HG03571 (cell line): ENCODE measurements at regions not wholly inside any gene's neighbourhood (a gene's known extent, or its start where the extent isn't known, plus 50 kb on each side); places are given as distances from the start of the nearest gene placed in this dataset.

Source experiments
- ATAC-seq: cut with Tn5 transposase; IDR thresholded peaks from one replicate; pipeline ENCODE4 v1.9.1; 2021; ENCODE audit not compliant: unreplicated experiment

DNA sequence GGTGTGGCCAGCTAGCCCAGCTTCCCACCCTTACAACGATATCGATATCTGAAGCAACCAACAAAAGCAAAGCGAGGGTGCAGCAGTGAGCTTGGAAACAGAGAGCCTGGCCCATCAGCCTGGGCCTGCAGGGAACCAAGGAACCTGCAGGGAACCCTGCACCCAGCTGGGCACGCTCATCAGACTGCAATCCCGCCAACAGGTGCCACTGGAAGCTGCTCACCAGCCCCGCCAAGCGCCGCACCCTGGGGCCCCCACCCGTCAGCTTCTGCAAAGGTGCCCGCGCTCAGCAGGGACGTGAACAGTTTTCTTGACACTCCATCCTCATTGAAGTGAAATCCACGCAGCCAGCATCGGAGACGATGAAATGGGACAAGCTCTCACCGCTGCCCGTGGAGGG, 250.7 kb downstream of the RBFOX3 start:
- ATAC-seq, result no peak

DNA sequence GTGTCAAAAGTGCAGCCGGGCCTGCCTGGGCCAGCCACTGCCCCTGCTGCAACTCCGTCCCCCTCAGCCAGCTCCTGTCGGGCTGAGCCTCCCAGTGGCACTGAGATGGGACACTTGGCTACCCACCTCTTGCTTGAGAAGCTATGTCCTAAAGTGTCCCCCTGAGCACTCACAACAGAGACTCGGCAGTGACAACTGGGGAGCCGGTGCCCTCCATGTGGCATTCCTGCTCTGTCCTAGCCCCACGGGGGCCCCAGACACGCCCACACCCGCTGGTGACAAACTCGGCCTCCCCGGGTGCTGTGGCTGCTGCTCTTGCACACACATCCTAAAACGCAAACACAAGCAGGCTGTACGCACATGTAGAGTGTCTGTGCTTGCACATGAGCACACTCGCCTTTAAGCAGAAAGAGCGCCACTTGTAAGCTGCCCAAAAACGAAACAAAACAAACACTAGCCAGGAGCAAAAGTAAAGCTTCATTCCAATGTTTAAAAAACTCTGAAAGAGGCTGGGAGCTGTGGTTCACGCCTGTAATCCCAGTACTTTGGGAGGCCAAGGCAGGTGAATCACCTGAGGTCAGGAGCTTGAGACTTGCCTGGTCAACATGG, 253.9 kb downstream of the RBFOX3 start:
- no peak for ATAC-seq

DNA sequence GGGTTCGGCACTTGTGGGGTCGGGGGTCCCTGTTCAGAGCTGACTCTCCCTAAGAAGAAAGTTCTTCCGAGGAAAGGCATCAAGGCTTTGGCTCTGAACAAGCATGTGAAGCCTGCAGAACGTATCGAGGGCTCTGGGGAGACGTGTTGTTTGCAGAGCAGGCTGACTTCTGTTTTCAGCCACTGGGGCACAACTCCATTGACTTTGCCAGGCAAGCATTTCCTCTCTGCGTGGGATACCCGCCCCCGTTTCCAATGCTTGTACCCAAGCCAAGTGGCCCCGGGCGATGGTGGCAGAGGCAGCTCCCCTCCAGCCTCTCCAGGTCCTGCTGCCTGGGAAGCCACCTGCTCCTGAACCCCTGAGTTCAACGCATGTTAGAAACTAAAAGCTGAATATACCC, 255.7 kb downstream of the RBFOX3 start:
- ATAC-seq, result no peak

DNA sequence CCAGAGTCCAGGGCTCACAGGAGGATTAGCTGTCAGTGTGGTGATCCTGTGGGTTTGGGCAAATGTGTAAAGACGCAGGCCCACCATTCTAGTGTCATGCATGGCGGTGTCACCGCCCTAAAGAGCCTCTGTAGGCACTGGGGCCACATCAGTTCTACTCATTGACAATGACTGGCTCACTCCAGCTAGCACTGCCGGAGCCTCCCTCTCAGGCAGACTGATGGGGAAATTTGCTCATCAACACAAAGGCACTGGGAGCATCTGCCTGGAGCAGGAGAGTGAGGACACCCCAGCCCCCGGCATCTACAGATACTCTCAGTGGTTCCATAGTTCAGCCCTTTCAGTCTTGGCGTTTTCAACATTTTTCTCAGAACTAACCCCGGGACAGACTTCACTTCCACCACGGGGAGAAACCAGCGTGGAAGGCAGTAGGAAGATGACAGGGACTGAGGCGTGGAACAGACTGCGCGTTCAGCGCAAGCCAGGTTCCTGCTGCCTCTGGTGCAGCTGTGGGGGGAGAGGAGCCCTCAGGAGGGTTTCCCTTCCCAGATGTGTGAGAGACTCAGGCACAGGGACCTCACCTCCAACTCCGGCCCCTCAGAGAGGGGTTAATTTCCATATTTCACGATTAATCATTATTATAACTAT, 256.6 kb downstream of the RBFOX3 start:
- ATAC-seq, result no peak

DNA sequence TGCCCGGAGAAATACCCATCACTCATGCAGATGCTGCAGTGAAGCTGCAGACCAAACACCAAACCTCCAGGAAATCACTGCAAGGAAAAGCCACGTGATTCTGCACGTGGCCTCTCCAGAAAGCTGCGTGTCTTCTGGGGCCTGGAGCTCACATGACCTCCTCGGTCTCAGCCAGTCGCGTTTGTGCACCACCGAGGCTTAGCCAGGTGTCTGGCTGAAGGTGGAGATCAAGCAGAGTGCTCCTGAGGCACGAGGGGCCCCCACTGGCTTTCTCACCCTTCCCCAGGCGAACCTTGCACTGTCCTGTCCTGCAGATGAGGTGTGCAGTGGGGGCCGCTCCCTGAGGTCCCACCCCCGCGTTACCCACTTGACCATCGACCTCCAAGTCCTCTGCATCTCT, 257.3 kb downstream of the RBFOX3 start:
- no peak for ATAC-seq

DNA sequence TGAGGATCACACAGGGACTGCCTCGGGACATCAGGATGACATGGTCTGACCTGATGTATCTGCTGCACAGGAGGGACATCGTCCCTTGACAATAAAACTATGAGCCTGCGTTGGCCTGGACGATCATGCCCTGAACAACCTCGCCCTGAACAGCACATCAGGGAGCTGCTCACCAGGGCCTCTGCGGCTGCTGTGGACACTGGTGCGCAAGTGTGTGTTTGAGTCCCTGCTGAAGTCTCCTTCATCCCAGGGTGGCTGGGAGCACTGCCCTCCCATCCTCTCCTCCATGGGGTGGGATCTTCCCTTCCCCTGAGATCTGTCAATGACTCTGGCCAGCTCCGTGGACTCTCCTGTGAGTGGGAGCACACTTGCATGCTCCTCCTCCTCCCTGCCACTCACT, 257.8 kb downstream of the RBFOX3 start:
- ATAC-seq, result no peak

DNA sequence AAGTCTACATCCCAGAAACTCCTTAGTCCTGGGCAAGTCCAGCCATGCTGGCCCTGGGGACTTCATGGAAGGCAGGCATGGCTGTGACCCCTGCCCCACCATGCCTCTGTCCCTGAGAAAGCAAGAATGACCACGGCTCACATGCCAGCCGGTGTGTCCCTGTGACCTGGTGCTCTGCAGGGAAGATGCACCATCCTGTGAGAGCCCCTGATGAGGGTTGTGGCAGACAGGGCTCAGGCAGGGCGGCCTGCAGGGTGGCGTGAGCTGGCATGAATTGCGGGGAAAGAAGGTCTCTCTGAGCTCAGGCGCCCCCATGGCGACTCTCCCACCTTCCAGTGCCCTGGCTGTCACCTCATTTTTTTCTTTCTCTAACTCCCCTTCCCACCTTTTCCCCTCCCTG, 260.3 kb downstream of the RBFOX3 start:
- ATAC-seq, result no peak

DNA sequence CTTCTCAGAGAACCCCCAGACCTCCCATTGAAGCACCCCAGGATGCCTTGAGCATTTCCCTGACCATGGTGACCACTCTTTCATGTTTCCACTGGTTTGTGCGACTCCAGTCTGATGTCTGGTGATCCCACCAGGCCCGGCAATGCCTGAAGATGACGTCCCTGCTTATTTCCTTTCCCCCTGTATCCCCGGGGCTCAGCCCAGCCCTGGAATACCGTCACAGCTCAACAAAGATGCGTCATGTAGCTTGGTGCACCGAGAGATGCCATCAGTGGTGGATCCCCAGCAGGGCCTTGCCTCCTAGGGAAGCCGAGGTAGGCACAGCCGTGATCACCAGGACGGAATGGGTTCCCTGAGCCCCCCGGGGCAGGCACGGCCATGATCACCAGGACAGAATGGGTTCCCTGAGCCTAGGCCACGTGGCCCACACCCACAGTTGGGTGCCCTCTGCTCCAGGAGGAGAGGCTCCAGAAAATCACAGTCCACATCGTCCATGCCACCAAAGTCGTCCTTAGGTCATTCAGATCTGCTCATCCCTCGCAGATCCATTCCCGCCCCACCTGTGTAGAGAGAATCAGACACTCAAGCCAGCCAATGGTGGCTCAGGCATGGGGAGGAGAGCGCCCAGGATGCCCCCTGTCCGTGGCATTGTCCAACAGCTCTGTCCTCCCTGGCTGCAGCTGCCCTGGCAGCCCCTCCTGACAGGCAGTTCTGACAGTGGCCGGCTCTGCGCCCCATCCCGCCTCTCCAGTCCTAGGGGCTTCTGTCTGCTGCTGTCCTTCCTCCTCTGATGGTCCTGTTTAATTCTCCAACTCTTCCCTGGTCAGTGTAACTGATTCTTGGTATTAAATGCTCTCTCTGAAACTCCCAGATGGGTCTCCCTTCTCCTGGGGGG, 261.1 kb downstream of the RBFOX3 start:
- ATAC-seq, result no peak

DNA sequence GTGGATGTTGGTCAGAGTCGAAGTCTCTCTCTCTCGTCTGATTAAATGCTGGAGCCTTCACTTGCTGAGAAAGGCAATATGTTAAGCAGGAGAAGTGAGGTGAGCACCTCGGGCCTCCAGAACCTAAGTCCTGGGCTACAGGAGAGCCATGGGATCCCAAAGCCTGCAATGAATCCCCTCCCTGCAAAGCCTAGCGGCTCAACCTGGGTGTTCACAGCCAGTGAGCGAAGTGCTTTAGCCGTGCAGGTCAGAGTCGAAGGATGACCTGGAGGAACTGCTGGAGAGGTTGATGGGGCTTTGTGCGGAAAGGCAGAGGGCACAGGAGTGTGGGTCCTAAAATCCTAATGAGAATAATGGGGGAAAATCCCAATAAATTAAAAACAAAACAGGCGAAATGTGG, 267.8 kb downstream of the ENGASE start:
- no peak for ATAC-seq

DNA sequence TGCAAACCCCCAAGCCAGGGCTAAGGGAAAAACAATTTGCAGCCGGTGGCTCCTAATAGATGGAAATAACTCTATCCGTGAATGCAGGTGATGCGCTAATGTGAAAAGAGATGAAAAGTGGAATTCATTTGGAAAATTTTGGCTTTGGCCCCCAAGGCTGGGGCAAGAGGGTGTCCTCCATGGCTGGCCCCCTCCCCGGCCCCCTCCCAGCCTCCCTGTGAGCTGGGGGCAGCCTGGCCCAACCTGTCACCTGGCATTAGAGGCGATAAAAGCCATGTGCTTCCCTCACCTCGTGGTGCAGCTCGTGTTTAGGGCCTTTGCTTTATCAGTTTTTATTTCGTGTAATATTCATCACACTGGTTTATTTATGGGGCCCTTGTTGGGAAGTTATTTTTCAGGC, 267.2 kb downstream of the ENGASE start:
- no peak for ATAC-seq

DNA sequence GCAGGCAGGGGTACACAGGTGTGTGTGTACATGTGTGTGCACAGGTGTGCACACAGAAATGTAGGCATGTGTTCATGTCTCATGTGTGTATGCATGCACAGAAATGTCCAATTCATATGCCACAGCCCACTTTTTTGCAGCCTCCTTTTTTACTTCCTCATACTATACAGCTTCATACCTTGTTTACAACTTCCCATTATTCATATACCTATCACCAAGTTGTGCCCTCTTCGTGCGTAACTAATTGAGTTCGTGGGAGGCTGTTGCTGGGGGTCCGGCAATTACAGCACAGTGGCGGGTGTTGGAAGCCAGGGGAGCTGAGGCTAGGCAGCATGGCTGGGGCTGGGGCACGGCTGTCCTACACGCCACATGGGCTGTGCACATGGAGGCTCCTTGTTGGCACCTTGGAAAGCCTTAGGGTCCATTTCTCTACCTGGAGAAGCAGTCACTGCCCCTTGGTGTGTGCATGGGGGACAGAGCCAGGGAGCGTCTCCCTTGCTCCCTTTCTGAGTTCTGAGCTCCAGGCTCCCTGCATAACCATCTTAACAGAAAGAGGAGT, 266.7 kb downstream of the ENGASE start:
- no peak for ATAC-seq

DNA sequence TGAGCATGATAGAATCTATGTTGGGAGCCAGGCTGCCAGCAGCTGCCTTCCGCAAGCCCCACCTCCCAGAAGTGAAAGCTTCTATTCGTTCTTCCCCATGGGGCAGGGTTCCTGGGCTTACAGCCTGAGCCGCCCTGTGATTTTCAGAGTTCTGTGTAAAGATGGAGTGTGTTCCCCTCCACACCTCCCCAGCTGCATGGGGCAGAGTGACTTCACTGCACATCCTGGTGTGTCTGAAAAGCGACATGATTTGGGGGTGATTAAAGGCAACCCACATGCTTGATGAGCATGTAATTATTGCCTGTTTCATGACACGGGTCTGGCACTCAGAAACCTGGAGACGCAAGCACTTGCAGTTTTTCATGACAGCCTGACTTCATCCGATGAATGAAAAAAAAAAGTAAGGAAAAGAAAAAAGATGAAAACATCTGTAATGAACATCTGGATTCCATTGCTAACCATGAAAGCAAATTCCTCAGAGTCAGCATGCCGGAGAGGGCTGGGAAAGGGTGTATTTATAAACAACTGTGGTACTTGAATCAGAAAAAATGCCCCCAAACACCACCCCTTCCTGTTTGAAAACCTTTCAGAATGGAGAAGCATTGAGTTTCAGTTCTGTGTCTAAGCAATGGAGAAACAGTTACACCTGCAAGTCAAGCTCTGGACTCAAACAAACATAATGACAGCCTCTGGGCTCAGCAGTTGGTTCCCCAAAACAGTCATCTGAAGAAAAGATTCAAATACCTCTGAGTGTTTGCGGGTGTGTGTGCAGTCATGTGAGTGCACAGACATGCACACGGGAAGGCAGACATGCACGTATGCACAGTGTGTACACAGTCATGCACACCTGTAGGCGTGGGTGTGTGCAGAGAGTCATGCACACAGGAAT, 266.0 kb downstream of the ENGASE start:
- ATAC-seq, result peak; percentile 66

DNA sequence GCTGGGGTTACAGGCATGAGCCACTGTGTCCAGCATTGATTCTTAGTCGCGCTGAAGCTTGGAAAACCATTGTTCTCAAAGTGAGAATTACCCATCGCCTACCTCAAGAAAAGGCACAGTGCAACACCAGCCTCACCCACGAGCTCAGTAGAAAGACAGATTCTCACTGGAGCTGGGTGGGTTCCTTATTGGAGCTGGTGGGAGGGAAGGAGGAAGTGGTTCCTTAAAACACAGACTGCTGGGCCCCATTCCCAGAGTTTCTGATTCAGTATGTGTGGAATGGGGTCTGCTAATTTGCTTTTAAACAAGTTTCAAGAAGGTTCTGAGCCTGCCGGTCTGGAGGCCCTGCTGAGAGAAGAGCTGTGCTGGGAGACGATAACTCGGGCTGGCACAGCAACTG, 264.7 kb downstream of the ENGASE start:
- ATAC-seq, result no peak

DNA sequence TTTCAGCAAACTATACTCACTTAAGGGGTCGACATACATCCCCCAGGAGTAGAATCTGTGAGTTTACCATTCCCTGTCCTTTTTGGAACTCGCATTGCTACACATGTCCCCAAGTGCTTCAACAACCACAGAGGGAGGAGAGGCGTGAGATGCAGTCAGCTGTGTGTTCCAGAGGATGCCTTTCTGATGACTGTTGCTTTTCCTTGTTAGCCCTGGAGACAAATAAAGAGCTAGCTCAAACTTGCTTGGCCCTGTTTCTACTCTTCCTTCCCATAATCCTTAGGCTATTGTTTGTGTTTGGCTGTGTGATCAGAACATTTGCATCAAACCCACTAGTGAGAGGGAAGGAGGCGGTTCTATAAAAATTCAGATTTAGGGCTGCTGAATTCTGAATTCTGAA, 264.0 kb downstream of the ENGASE start:
- ATAC-seq, result no peak

DNA sequence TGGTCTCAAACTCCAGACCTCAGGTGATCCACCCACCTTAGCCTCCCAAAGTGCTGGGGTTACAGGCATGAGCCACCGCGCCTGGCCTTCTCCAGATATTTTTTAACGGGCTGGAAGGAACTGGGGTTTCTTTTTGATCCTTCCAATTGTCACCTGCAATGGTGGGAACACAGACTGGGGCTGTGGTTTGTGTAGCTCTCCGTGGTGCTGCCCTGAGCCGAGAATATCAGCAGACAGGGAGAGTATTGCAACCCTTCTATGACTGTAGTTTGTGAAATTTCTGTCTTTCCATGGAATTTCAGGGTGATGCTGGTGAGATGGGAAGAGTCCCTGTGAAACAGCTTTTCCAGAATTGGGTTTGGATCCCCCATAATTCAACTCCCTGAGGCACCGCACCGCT, 263.5 kb downstream of the ENGASE start:
- ATAC-seq, result no peak

DNA sequence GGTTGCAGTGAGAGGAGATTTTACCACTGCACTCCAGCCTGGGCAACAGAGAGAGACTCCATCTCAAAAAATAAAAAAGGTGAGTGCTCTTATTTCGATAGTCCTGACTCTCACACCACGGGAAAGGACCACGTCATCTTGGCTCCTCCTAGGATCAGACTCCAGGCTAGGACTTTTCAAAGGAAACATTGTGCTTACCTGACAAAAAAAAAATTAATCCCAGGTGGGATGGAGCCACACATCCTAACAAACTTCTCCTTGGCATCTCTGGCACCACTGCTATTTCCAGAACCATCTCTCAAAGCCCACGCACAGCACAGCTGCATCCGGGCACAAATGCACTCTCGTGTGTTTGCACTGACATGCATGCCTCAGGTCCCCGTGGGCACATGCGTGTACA, 262.4 kb downstream of the ENGASE start:
- ATAC-seq, result no peak

DNA sequence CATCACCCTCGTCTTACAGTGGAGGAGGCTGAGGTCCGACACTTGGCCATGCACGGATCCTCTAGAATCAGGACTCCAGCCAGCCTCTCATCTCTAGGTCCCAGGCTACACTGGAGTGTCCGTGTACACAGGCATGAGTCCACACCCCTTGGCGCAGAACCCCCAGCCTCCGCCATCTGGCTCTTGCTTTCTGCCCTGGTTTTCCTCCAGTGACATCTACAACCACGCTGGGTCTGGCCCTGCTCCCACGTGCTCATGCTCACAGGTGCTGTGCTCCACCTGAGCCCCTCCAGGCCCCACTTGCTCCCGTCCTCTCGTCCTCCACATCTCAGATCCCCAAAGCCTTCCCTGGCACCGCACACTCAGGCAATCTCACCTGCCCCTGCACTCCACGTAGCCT, 260.8 kb downstream of the ENGASE start:
- ATAC-seq, result no peak

DNA sequence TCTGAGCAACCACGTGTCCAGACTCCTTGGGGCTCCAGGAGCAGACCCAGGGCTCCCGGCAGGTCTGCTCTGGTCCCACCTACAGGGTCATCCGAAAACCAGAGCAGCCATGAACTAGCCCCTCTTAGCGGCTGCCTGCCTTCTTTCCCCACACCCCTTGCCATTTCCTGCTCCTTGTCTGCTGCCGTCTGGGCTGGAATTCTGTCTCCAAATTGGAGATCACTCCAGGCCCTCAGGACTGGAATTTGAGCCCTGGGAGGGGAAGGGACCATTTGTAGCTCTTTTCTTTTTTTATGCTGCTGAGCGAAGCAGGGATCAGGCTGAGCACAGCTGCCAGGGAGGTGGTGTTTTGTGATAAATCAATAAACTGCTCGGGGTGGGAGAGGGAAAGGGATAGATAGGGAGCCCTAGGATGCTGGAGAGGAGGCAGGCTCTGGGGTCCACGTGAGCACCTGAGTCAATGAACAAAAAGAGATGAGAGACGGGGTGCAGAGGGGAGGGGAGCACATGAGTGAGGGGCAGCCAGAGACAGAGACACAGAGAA, 257.5 kb downstream of the ENGASE start:
- ATAC-seq, result no peak

DNA sequence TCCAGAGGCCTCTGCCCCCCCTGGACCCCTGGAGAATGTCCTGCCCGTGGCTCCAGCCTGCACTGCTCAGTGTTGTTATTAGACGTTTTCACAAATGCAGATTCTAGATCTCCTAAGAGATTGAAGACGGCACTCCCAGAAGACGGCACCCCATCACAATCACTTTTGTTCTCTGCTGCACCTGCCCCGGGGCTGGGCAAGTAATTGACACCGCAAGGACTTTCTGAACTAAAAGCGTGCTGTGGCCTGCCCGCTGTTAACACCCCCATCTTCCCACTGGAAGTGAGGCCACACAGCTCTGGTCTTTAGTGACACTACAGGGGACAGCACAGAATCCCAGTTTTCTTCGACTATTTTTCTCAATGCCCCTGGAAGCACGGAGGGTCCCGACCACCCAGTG, 256.9 kb downstream of the ENGASE start:
- no peak for ATAC-seq

DNA sequence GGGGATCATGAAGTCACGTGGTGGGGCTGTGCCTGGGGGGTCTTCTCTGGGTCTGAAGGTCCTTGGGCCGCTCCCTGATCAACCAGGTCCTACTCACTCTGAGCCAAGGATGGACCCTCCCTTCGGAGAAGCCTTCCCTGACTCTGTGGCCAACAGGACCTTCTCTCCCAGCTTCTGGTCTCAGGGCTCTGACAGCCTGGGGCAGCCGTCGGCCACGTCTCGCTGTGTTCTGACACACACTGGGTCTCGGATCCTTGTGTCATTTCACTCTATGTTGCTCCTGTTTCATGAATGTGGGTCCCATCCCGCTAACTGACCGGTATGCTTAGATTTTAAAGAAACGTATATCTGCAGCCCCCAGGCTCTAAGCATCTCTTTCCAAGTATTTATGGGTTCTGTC, 256.1 kb downstream of the ENGASE start:
- ATAC-seq, result no peak

DNA sequence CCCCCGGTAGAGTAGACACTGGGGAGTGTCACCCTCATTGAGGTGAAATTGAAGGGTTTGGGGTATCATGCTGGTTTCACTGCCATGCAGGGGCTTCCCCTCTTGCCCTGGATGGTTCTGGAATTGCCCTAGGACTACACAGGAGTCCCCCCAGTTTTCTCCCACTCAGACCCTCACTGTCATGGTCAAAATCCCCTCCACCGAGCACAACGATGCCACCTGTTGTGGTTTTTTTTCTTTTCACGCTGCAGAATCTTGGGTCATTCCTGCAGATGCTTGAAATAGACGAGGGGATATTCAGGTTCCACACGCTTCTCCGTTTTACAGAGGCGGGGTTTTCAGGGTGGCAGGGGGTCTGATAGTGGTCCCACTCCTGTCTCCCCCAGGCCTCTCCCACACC, 255.6 kb downstream of the ENGASE start:
- no peak for ATAC-seq
